ENCODE measurements at regions not wholly inside any gene's neighbourhood (a gene's known extent, or its start where the extent isn't known, plus 50 kb on each side); places are given as distances from the start of the nearest gene placed in this dataset.

- no peak overlapping the region for H3K4me3 ChIP-seq
- H3K36me3 ChIP-seq, result no peaks in the 10 kb centered on the region
- intact Hi-C loops (cut with DNase I; ENCODE audit: low total_unique reads), result no loop called here
- no peaks in the 10 kb centered on the region for H3K27me3 ChIP-seq
- H3K4me1 ChIP-seq, result no peaks in the 10 kb centered on the region
- H3K9me3 ChIP-seq, result no peaks in the 10 kb centered on the region
- no peak for DNase-seq
- H3K27ac ChIP-seq, result no peak overlapping the region
- no peak for TF ChIP-seq CTCF (IDR thresholded peaks at IDR 0.05)
- no peak for TF ChIP-seq POLR2A (IDR thresholded peaks at IDR 0.05)
These were observed 195.6 kb upstream of the RHOBTB1 start for GRCh38 chr10:61139592-61139953.

- H3K27ac ChIP-seq, result no peak overlapping the region
- no peaks in the 10 kb centered on the region for H3K36me3 ChIP-seq
- intact Hi-C loops (cut with DNase I; ENCODE audit: low total_unique reads), result no loop called here
- TF ChIP-seq CTCF (IDR thresholded peaks at IDR 0.05), result no peak
- no peak for TF ChIP-seq POLR2A (IDR thresholded peaks at IDR 0.05)
- H3K4me1 ChIP-seq, result no peaks in the 10 kb centered on the region
- no peak overlapping the region for H3K4me3 ChIP-seq
- DNase-seq, result no peak
- H3K9me3 ChIP-seq, result no peaks in the 10 kb centered on the region
- no peaks in the 10 kb centered on the region for H3K27me3 ChIP-seq
These were observed 195.0 kb upstream of the RHOBTB1 start for GRCh38 chr10:61138708-61139591.

- H3K9me3 ChIP-seq, result no peaks in the 10 kb centered on the region
- H3K36me3 ChIP-seq, result no peaks in the 10 kb centered on the region
- no peak overlapping the region for H3K27ac ChIP-seq
- DNase-seq, result no peak
- intact Hi-C loops (cut with DNase I; ENCODE audit: low total_unique reads), result no loop called here
- no peak overlapping the region for H3K4me3 ChIP-seq
- H3K27me3 ChIP-seq, result no peaks in the 10 kb centered on the region
- H3K4me1 ChIP-seq, result no peaks in the 10 kb centered on the region
- TF ChIP-seq POLR2A (IDR thresholded peaks at IDR 0.05), result no peak
These were observed 192.2 kb upstream of the RHOBTB1 start for GRCh38 chr10:61136139-61136538.

GRCh38 chr10:61135276-61135721 is 191.3 kb upstream of the RHOBTB1 start:
- Histone ChIP-seq H3K4me1 (no peaks in the 10 kb centered on the region), H3K27me3 (no peaks in the 10 kb centered on the region), H3K9me3 (no peaks in the 10 kb centered on the region), H3K4me3 (no peak overlapping the region), H3K36me3 (no peaks in the 10 kb centered on the region), H3K27ac (no peak overlapping the region)
- intact Hi-C loops (cut with DNase I; ENCODE audit: low total_unique reads), result no loop called here
- DNase-seq, result no peak
- TF ChIP-seq CTCF (IDR thresholded peaks at IDR 0.05) (no peak), POLR2A (IDR thresholded peaks at IDR 0.05) (no peak)

- no peaks in the 10 kb centered on the region for H3K36me3 ChIP-seq
- H3K4me1 ChIP-seq, result no peaks in the 10 kb centered on the region
- no peaks in the 10 kb centered on the region for H3K27me3 ChIP-seq
- no peak overlapping the region for H3K4me3 ChIP-seq
- intact Hi-C loops (cut with DNase I; ENCODE audit: low total_unique reads), result no loop called here
- no peak overlapping the region for H3K27ac ChIP-seq
- no peak for DNase-seq
- TF ChIP-seq POLR2A (IDR thresholded peaks at IDR 0.05) (no peak), CTCF (IDR thresholded peaks at IDR 0.05) (no peak)
- no peaks in the 10 kb centered on the region for H3K9me3 ChIP-seq
These were observed 186.4 kb upstream of the RHOBTB1 start for GRCh38 chr10:61130366-61130765.

All from uterus (tissue), 3 donors.